GM21526 (cell line): ENCODE measurements at regions not wholly inside any gene's neighbourhood (a gene's known extent, or its start where the extent isn't known, plus 50 kb on each side); places are given as distances from the start of the nearest gene placed in this dataset.
"Not testable (repeated sequence)": the region's sequence is repeated elsewhere in the genome, so short reads cannot be mapped to it uniquely, and the experiment has no call there.

ENCODE experiments used
- ATAC-seq: cut with Tn5 transposase; IDR thresholded peaks from one replicate; pipeline ENCODE4 v1.9.1; 2021; ENCODE audit warnings: moderate library complexity; ENCODE audit not compliant: unreplicated experiment, low FRiP score

DNA sequence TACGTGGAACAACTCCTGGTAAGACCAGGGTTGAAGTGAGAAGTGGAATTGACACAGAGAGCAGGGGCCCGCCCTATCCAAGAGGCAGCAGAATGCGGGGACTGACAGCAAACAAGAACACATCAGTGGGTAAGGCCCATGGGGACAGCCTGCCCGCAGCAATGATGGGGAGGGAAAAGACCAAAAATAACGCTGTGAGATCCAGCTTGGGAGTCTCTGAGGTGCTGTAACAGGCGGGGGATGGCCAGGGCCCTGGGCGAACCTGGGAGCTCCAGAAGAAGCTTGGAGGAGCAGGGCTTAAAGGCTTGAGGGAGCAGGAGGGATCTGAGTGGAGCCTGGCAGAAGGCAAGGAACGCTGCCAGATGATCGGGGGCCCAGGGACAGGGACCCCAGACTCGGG, 173.4 kb downstream of the TMEM200C start:
- ATAC-seq = no peak

DNA sequence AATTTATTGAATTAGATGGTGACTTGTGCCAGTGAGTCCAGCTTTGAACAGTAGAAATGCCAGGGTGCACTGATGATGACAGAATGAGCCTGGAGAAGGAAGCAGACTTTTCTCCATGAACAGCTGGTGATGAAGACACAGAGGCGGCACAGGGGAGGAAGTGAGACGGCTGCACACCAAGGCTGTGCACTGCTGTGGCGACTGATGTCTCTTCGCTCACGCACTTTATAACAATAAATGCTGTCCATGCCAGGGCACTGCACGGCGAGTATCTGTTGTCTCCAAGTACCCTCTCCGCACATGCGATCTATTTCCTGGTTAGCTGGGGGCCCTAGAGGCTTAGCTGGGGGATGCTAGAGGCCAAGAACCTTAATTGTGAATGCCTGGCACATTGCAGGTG, 175.2 kb downstream of the TMEM200C start:
- ATAC-seq = no peak

DNA sequence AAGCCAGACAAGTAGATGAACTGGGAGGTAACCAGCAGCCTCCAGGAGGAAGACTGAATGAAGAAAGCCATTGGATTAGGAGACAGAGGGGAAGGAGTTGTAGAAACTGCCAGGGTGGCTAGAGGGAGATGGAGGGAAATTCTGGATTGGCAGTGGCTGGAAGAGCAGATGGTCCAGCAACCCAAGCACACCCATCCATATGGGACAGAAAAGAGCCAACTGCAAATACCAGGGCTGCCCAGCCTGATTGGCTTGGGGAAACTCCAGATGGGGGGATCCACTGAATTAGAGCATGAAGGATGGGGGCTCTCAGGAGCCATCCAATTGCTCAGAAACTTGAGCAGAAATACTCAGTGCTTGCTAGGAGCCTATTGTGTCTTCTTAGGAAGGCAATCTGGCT, 173.5 kb upstream of the EPB41L3 start:
- no peak for ATAC-seq

GRCh38 chr18:5710676-5711075, 166.9 kb upstream of the EPB41L3 start:
- ATAC-seq = no peak

GRCh38 chr18:5710235-5710634, 166.4 kb upstream of the EPB41L3 start:
- ATAC-seq = no peak

DNA sequence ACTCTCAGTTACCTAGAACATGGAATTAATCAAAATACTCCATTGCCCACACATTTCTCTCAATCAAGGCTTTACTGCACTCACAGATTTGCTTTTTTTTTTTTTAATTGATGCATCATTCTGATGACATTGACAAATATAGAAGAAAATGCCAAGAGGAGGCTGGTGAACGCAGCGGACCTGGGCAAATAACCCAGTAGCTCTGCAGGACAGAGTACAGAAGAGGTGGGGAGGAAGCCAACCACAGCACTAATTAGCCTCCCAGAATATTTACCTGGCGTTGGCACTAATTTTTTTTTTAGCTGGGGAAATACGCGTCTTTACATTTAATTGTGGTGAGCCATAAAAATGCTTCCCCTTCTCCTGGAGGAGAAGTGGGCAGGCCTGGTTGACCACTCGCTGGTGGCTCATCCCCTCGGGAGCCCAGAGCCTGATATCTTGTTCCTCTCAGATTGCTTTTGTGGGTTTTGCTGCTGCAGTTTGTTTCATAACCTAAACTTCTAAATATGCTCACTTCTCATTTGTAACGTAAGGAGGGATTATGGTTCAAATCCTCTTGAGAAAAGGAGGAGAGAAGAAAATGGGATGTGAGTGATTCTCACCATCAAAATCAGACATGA, 165.8 kb upstream of the EPB41L3 start:
- no peak for ATAC-seq

DNA sequence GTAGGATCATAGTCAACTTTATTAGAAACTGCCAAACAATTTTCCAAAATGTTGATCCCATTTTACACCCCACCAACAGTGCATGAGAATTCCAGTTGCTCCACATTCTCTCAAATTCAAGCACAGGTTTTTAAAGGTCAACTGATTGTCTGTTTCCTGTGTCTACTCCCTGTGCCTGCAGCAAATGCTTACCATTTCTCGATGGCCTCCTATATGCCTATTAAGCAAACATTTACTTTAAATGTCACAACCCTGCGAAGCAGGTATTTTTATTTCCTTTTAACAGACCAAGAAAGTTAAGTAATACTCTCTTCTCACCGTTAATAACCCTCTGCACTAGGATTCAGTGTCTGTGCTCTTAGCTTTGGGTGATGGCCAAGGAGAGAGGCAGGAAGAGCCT, 163.8 kb upstream of the EPB41L3 start:
- ATAC-seq = no peak

DNA sequence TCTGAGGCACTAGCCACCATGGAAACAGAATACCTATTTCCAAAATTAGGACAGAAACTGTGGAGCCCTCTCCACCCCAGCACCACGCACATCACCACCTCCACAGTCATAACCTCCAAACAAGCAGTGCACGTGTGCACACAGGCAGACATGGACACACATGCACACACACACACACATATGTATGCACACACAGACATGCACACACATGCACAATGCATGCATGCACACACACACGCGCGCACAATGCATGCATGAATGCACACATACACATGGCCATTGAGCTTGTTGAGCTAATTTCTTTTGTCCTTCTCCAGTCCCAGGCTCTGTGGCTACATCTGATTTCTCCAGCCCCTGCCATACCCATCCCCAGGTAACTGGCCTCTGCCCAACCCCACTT, 161.6 kb upstream of the EPB41L3 start:
- ATAC-seq = no peak

- no peak for ATAC-seq
These were observed 161.1 kb upstream of the EPB41L3 start for GRCh38 chr18:5704847-5705246.

DNA sequence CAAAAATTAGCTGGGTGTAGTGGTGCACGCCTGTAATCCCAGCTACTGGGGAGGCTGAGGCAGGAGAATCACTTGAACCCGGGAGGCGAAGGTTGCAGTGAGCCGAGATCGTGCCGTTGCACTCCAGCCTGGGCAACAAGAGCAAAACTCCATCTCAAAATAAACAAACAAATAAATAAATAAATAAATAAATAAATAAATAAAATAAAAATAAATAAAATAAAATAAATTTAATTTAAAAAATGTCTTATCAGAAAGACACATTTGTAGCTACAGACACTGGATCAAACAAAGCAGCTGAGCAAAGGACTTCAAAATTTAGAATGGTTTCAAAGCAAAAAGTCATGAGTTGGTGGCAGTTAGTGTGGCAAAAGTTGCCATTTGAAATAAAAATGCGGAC, 158.2 kb upstream of the EPB41L3 start:
- ATAC-seq = not testable (repeated sequence)

GRCh38 chr18:5693699-5694294, 150.0 kb upstream of the EPB41L3 start:
- ATAC-seq = no peak

- no peak for ATAC-seq
These were observed 135.1 kb upstream of the EPB41L3 start for GRCh38 chr18:5678779-5679406.

GRCh38 chr18:5678278-5678677, 134.5 kb upstream of the EPB41L3 start:
- ATAC-seq = no peak

DNA sequence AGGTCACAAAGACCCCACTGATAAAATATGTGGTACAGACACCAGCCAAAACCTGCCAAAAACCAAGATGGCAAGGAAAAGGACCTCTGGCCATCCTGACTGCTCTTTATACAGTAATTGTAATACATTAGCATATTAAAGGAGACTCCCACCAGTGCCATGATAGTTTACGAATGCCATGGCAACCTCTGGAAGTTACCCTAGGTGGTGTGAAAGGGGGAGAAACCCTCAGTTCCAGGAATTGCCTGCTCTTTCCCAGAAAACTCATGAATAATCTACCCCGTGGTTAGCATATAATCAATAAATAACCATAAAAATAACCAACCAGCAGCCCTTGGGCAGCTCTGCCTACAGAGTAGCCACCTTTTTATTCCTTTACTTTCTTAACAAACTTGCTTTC, 129.8 kb upstream of the EPB41L3 start:
- no peak for ATAC-seq

- no peak for ATAC-seq
These were observed 125.8 kb upstream of the EPB41L3 start for GRCh38 chr18:5669585-5669984.

GRCh38 chr18:5668087-5668715, 124.4 kb upstream of the EPB41L3 start:
- ATAC-seq = no peak

DNA sequence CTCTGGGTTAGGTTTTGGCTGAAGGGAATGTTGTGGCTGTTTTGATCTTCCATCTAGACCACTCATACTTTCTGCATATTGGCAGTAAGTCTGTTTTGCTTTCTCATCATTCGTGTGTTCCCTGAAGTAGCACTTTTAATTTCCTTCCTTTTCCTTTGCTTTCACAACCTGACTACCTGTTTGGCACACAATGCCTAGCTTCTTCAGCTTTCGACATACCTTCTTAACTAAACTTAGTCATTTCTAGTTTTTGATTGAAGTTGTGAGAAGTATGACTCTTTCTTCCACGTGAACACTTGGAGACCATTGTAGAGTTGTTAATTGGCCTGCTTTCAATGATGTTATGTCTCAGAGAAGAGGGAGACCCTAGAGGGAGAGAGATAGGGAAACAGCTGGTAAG, 123.6 kb upstream of the EPB41L3 start:
- no peak for ATAC-seq

DNA sequence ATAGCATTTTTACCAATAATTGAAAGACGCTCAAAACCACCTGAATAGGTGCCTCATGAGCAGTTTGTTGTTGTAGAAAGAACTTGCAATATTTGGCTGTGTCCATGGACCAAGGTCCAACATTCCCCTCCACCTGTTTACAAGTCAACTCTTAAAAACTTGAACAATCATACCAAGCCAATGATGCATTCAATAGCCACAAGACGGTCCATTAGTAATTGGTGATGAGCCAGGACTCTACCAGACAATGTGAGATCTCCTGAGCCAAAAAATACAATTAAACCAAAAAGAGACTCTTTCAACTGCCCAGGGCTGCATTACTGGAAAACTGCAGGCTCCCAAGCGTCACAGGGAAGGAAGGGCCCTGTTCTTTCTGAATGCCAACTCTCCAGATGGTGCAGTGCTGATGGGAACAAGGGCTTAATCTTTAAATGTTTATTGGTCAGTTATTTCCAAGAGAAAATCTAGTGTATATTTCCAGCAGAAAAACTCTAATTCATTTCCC, 118.8 kb upstream of the EPB41L3 start:
- no peak for ATAC-seq

DNA sequence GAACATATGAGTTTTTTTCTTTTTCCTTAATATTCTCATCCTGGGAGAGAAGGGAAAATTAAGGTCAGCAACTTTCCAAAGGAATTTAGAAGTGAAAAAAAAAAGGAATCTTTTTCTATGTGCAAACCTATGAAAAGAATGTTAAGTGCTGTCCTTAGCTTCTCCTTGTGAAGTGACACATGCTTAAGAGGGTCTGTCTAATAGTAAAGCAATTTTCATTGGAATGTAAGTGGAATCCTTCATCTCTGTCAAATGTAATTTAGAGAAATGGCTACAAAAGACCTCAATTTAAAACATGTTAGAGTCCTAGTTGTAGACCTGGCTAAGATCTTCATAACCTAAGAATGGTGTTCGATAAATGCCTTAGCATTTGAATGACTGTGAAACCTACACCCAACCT, 117.4 kb upstream of the EPB41L3 start:
- no peak for ATAC-seq

GRCh38 chr18:5653802-5654201, 110.0 kb upstream of the EPB41L3 start:
- ATAC-seq = no peak

- no peak for ATAC-seq
These were observed 107.9 kb upstream of the EPB41L3 start for GRCh38 chr18:5651736-5652135.

GRCh38 chr18:5649439-5649838, 105.6 kb upstream of the EPB41L3 start:
- no peak for ATAC-seq
